Mammary epithelial cell (primary cell): ENCODE measurements at regions not wholly inside any gene's neighbourhood (a gene's known extent, or its start where the extent isn't known, plus 50 kb on each side); places are given as distances from the start of the nearest gene placed in this dataset.

ENCODE experiments used
- CTCF ChIP-seq, 2 donors: IDR thresholded peaks in 1 of 2; conservative IDR thresholded peaks in 1 of 2; 2 replicates each; pipeline ENCODE4 v1.5.1; 2011 to 2012; ENCODE audit warnings: inconsistent platforms in 2 of 2, low read length in 2 of 2, mild to moderate bottlenecking in 2 of 2, control low read depth in 1 of 2, low read depth in 1 of 2; ENCODE audit not compliant: insufficient read depth in 1 of 2; ENCODE audit errors: extremely low read depth in 1 of 2
- EZH2 ChIP-seq: IDR thresholded peaks from 2 replicates; pipeline ENCODE4 v1.6.1; 2012; ENCODE audit warnings: low read length, inconsistent platforms, borderline replicate concordance

- no peak for TF ChIP-seq CTCF (conservative IDR thresholded peaks at IDR 0.05 in 1 of 2, IDR thresholded peaks at IDR 0.05 in 1 of 2; ENCODE audit: extremely low read depth in 1 of 2, insufficient read depth in 1 of 2, low read depth in 1 of 2, low read length in 2 of 2)
- TF ChIP-seq EZH2: no peak
Measured at GRCh38 chr5:7094626-7095025, 301.3 kb upstream of the ADCY2 start.
